ENCODE measurements at regions not wholly inside any gene's neighbourhood (a gene's known extent, or its start where the extent isn't known, plus 50 kb on each side); places are given as distances from the start of the nearest gene placed in this dataset.
A peak's percentile ranks its signal among the peaks of the same experiment; 100 is the strongest.

DNA sequence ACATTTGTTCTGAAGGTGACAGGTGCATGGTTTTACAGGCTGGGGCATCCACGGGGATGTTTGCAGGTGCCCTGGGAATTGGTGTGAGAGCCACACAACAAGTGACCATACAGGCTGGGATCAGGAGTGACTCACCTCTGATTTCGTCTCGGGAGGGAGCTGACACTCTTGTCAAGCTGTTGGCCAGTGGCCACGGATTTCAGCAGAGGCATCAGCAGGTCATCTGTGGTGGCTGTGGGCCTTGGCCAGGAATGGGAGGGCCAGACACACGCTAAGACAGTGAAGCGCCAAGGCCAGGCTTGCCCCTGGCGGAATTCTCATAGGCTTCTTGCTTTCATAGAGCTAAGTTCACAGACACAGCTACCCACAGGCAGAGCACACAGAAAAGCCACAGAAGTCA is 108.6 kb downstream of the HSPH1 start:
- no peaks in the 10 kb centered on the region for H3K4me1 ChIP-seq (ENCODE audit: control insufficient read depth in 3 of 3, insufficient read depth in 2 of 3, low read depth in 1 of 3, low read length in 2 of 3)
- no peak for FAIRE-seq
- 41 to 67% (median 52%) methylated on average over 7 of the region's 7 CpGs for WGBS, 3 donors
- H3K27me3 ChIP-seq (ENCODE audit: control insufficient read depth in 3 of 3, insufficient read depth in 3 of 3, low read length in 3 of 3), result peaks cover 0 to 3% (median 2%) of the 10 kb centered on the region in 3 donors
- no peaks in the 10 kb centered on the region for H3K9me3 ChIP-seq (ENCODE audit: control insufficient read depth in 2 of 2, insufficient read depth in 1 of 2, low read depth in 1 of 2, low read length in 1 of 2)
- H3K4me3 ChIP-seq (ENCODE audit: low read depth in 1 of 3, low read length in 3 of 3), result no peak overlapping the region
- H3K27ac ChIP-seq (ENCODE audit: low read depth in 1 of 3, low read length in 2 of 3), result no peak overlapping the region
- DNase-seq, result no peak
- H3K36me3 ChIP-seq (ENCODE audit: control insufficient read depth in 3 of 3, insufficient read depth in 2 of 3, low read depth in 1 of 3, low read length in 3 of 3), result no peaks in the 10 kb centered on the region

DNA sequence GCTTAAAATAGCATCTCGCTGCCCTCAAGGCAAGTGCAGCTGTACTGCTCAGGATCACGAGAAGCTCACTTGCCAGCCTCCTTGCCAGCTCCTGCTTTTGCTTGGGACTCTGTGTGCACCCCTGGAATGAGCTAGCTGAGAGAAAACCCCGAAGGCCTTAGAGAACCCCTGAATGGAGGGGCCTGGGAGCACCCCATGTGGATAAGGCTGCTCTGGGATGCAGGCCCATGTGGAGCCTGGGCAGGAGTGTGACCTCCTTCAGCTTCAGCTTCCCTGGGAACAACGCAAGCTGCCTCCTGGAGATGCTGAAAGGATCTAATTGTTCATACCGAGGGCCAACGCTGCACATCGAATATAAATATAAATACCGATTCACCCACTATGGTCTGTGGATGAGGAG is 109.2 kb downstream of the HSPH1 start:
- FAIRE-seq, result no peak
- H3K4me3 ChIP-seq (ENCODE audit: low read depth in 1 of 3, low read length in 3 of 3), result no peak overlapping the region
- H3K9me3 ChIP-seq (ENCODE audit: control insufficient read depth in 2 of 2, insufficient read depth in 1 of 2, low read depth in 1 of 2, low read length in 1 of 2), result no peaks in the 10 kb centered on the region
- DNase-seq, result no peak
- no peak overlapping the region for H3K27ac ChIP-seq (ENCODE audit: low read depth in 1 of 3, low read length in 2 of 3)
- peaks cover 0 to 3% (median 2%) of the 10 kb centered on the region in 3 donors for H3K27me3 ChIP-seq (ENCODE audit: control insufficient read depth in 3 of 3, insufficient read depth in 3 of 3, low read length in 3 of 3)
- H3K36me3 ChIP-seq (ENCODE audit: control insufficient read depth in 3 of 3, insufficient read depth in 2 of 3, low read depth in 1 of 3, low read length in 3 of 3), result no peaks in the 10 kb centered on the region
- 90 to 91% (median 91%) methylated on average over 8 of the region's 8 CpGs for WGBS, 3 donors
- H3K4me1 ChIP-seq (ENCODE audit: control insufficient read depth in 3 of 3, insufficient read depth in 2 of 3, low read depth in 1 of 3, low read length in 2 of 3), result no peaks in the 10 kb centered on the region

DNA sequence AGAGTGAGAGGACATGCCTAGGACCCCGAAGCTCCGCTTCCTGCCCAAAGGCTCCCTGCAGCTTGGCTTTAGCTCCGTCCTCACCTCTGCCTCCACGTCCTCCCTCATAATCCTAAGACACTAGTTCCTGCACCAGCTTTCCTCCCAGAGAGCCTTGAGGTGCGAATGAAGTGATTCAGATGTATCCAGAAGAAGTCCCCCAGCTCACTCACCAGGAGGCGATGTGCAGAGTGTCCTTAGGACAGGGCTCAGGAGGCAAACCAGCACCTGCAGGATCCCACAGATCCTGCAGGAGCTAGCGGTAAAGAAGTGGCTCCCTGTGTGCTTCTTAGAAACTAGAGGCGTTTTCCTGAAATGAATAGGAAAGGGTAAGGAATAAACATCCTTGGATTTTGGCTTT is 109.7 kb downstream of the HSPH1 start:
- Histone ChIP-seq H3K36me3 (ENCODE audit: control insufficient read depth in 3 of 3, insufficient read depth in 2 of 3, low read depth in 1 of 3, low read length in 3 of 3) (no peaks in the 10 kb centered on the region), H3K27me3 (ENCODE audit: control insufficient read depth in 3 of 3, insufficient read depth in 3 of 3, low read length in 3 of 3) (peaks cover 0 to 3% (median 2%) of the 10 kb centered on the region in 3 donors), H3K27ac (ENCODE audit: low read depth in 1 of 3, low read length in 2 of 3) (no peak overlapping the region), H3K4me3 (ENCODE audit: low read depth in 1 of 3, low read length in 3 of 3) (no peak overlapping the region), H3K4me1 (ENCODE audit: control insufficient read depth in 3 of 3, insufficient read depth in 2 of 3, low read depth in 1 of 3, low read length in 2 of 3) (no peaks in the 10 kb centered on the region), H3K9me3 (ENCODE audit: control insufficient read depth in 2 of 2, insufficient read depth in 1 of 2, low read depth in 1 of 2, low read length in 1 of 2) (no peaks in the 10 kb centered on the region)
- 77 to 84% (median 81%) methylated on average over 8 of the region's 8 CpGs for WGBS, 3 donors
- DNase-seq (no peak), FAIRE-seq (no peak)

DNA sequence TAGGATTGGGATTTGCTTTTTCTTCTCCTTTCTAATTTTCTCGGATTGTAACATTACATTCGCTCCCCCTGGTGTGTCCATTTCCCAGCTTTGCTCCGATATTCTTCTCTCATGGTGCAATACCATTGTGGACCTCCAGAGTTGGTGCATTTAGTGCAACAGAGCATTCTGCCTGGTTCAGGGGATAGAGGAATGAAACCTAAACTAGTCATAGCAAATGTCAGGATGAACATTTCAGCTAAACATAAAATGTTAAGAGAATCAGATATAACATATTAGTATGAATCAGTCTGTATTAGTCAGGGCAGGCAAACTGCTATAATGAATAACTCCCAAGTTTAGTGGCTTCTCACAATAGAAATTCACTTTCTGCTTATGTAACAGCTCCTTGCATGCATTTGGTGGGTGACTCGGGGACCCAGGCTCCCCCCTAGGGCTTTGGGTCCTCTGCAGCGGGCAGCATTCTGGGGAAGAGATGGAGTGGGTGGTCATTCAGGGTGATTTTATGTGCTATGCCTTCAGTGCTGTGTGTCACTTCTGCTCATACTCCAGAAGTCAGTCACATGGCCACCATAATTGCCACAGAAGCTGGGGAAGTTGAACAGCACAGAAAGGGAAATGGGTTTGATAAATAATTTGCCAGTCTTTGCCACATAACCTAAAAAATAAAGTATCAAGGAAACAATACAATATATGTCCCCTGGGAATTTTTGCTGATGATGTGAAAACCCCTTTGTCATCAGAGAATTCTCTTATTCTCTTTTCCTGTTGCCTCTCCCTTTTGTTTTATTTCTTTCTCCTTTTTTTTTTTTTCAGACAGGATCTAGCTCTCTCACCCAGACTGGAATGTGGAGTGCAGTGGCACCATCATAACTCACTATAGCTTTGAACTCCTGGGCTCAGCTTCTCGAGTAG is 111.0 kb downstream of the HSPH1 start:
- WGBS, 3 donors, result 69 to 71% (median 70%) methylated on average over 6 of the region's 6 CpGs
- no peaks in the 10 kb centered on the region for H3K9me3 ChIP-seq (ENCODE audit: control insufficient read depth in 2 of 2, insufficient read depth in 1 of 2, low read depth in 1 of 2, low read length in 1 of 2)
- DNase-seq (no peak), FAIRE-seq (no peak)
- H3K27ac ChIP-seq (ENCODE audit: low read depth in 1 of 3, low read length in 2 of 3), result no peak overlapping the region
- H3K4me3 ChIP-seq (ENCODE audit: low read depth in 1 of 3, low read length in 3 of 3), result no peak overlapping the region
- no peaks in the 10 kb centered on the region for H3K36me3 ChIP-seq (ENCODE audit: control insufficient read depth in 3 of 3, insufficient read depth in 2 of 3, low read depth in 1 of 3, low read length in 3 of 3)
- H3K27me3 ChIP-seq (ENCODE audit: control insufficient read depth in 3 of 3, insufficient read depth in 3 of 3, low read length in 3 of 3), result peaks cover 0 to 3% (median 2%) of the 10 kb centered on the region in 3 donors
- H3K4me1 ChIP-seq (ENCODE audit: control insufficient read depth in 3 of 3, insufficient read depth in 2 of 3, low read depth in 1 of 3, low read length in 2 of 3), result peaks cover 0 to 6% (median 5%) of the 10 kb centered on the region in 3 donors

DNA sequence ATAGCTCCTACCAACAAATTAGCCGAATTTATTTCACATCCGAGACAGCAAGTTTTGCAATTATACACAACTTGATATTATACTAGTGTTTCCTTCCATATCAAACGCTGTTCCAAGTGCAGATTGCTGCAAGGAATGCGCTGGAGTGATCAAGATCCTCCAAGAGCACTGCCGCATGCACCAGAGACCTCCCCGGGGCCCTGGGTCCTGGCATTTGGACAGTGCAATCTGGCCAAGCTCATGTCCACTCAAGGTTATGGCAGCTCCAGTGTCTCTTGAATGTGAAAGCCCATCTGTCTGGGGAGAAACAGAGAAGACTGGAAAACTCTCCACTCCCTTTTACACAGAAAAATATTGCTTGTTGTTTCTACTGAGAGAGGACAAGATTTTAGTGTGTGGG is 111.9 kb downstream of the HSPH1 start:
- FAIRE-seq (no peak), DNase-seq (no peak)
- no peaks in the 10 kb centered on the region for H3K9me3 ChIP-seq (ENCODE audit: control insufficient read depth in 2 of 2, insufficient read depth in 1 of 2, low read depth in 1 of 2, low read length in 1 of 2)
- no peaks in the 10 kb centered on the region for H3K36me3 ChIP-seq (ENCODE audit: control insufficient read depth in 3 of 3, insufficient read depth in 2 of 3, low read depth in 1 of 3, low read length in 3 of 3)
- H3K27me3 ChIP-seq (ENCODE audit: control insufficient read depth in 3 of 3, insufficient read depth in 3 of 3, low read length in 3 of 3), result peaks cover 0 to 3% (median 2%) of the 10 kb centered on the region in 3 donors
- no peak overlapping the region for H3K4me3 ChIP-seq (ENCODE audit: low read depth in 1 of 3, low read length in 3 of 3)
- H3K27ac ChIP-seq (ENCODE audit: low read depth in 1 of 3, low read length in 2 of 3), result no peak overlapping the region
- WGBS, 3 donors, result 67 to 88% (median 78%) methylated on average over 6 of the region's 6 CpGs
- peaks cover 0 to 14% (median 6%) of the 10 kb centered on the region in 3 donors for H3K4me1 ChIP-seq (ENCODE audit: control insufficient read depth in 3 of 3, insufficient read depth in 2 of 3, low read depth in 1 of 3, low read length in 2 of 3)

DNA sequence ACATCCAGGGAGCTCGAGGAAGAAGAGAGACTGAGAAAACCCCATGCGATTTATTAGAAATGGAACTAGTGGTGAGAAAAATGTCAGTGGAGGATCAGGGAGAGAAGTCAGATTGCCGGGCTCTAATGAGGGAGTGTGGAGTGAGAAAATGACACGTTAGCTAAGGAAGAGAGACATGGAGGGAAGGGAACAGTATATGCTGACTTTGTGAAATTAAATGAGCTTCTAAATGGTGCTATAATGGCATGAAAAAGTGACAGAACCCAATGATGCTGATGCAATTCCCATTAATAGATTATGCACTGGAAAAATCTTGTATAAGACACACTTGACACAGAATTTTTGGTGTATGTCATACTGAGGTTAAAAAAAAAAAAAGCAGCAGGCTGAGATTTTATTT is 112.6 kb downstream of the HSPH1 start:
- Histone ChIP-seq H3K36me3 (ENCODE audit: control insufficient read depth in 3 of 3, insufficient read depth in 2 of 3, low read depth in 1 of 3, low read length in 3 of 3) (no peaks in the 10 kb centered on the region), H3K9me3 (ENCODE audit: control insufficient read depth in 2 of 2, insufficient read depth in 1 of 2, low read depth in 1 of 2, low read length in 1 of 2) (no peaks in the 10 kb centered on the region), H3K27me3 (ENCODE audit: control insufficient read depth in 3 of 3, insufficient read depth in 3 of 3, low read length in 3 of 3) (peaks cover 0 to 4% (median 2%) of the 10 kb centered on the region in 3 donors), H3K4me3 (ENCODE audit: low read depth in 1 of 3, low read length in 3 of 3) (no peak overlapping the region), H3K4me1 (ENCODE audit: control insufficient read depth in 3 of 3, insufficient read depth in 2 of 3, low read depth in 1 of 3, low read length in 2 of 3) (peaks cover 0 to 18% (median 6%) of the 10 kb centered on the region in 3 donors), H3K27ac (ENCODE audit: low read depth in 1 of 3, low read length in 2 of 3) (no peak overlapping the region)
- no peak for FAIRE-seq
- no peak for DNase-seq
- WGBS, 3 donors, result 83 to 92% (median 86%) methylated on average over 4 of the region's 4 CpGs

DNA sequence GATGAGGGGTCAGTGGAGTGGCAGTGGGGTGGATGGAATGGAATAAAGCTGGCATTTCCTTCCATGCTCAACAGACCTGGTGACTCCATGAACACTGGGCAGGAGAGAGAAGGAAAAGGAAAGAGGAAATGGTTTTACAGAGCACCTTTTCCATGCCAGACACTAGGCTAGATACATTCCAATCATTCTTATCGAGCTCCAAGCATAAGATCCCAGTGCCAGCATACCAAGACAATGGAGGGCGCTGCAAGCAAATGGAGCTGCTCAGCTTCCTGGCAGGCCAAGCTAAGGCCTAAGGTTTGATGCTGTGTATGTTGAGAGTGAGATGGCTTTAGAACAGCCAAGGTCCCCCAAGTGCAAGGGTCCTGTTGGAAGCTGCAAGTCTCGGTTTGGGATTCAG is 113.2 kb downstream of the HSPH1 start:
- DNase-seq (no peak), FAIRE-seq (no peak)
- H3K36me3 ChIP-seq (ENCODE audit: control insufficient read depth in 3 of 3, insufficient read depth in 2 of 3, low read depth in 1 of 3, low read length in 3 of 3), result no peaks in the 10 kb centered on the region
- H3K27me3 ChIP-seq (ENCODE audit: control insufficient read depth in 3 of 3, insufficient read depth in 3 of 3, low read length in 3 of 3), result peaks cover 0 to 8% (median 0%) of the 10 kb centered on the region in 3 donors
- 82 to 89% (median 84%) methylated on average over 3 of the region's 3 CpGs for WGBS, 3 donors
- H3K4me1 ChIP-seq (ENCODE audit: control insufficient read depth in 3 of 3, insufficient read depth in 2 of 3, low read depth in 1 of 3, low read length in 2 of 3), result peaks cover 0 to 18% (median 6%) of the 10 kb centered on the region in 3 donors
- H3K9me3 ChIP-seq (ENCODE audit: control insufficient read depth in 2 of 2, insufficient read depth in 1 of 2, low read depth in 1 of 2, low read length in 1 of 2), result no peaks in the 10 kb centered on the region
- H3K27ac ChIP-seq (ENCODE audit: low read depth in 1 of 3, low read length in 2 of 3), result no peak overlapping the region
- no peak overlapping the region for H3K4me3 ChIP-seq (ENCODE audit: low read depth in 1 of 3, low read length in 3 of 3)

DNA sequence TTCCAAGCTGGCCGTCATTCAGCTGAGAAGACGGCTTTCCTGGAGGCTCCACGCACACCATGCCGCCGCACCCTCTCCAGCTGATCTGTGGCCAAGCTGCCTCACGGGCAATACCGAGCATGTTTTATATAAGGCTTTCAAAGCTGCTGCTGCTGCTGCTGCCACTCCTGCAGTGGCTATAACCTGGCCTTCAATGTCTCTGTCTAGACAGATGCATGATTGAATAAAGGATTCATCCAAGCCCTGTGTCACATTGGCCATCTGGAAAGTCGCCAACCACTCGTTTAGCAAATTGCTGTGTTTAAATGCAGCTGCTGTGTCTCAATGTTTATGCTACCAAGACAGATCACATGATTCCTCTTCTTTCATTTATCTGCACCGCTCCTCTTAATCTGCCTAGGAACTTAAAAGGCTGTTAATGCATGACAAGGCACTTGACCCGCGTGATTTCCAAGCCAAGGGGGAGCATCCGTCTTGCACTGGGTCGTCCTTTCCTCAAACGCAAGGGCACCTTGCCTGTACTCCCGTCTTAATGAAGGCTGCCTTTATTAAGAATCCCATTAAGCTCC is 114.3 kb downstream of the TEX26 start:
- DNase-seq (peak; percentile 46 to 48), FAIRE-seq (no peak)
- WGBS, 3 donors, result 42 to 54% (median 45%) methylated on average over 16 of the region's 16 CpGs
- H3K4me1 ChIP-seq (ENCODE audit: control insufficient read depth in 3 of 3, insufficient read depth in 2 of 3, low read depth in 1 of 3, low read length in 2 of 3), result peaks cover 0 to 18% (median 6%) of the 10 kb centered on the region in 3 donors
- no peak overlapping the region for H3K27ac ChIP-seq (ENCODE audit: low read depth in 1 of 3, low read length in 2 of 3)
- peaks cover 0 to 4% (median 3%) of the 10 kb centered on the region in 3 donors for H3K27me3 ChIP-seq (ENCODE audit: control insufficient read depth in 3 of 3, insufficient read depth in 3 of 3, low read length in 3 of 3)
- H3K36me3 ChIP-seq (ENCODE audit: control insufficient read depth in 3 of 3, insufficient read depth in 2 of 3, low read depth in 1 of 3, low read length in 3 of 3), result no peaks in the 10 kb centered on the region
- no peaks in the 10 kb centered on the region for H3K9me3 ChIP-seq (ENCODE audit: control insufficient read depth in 2 of 2, insufficient read depth in 1 of 2, low read depth in 1 of 2, low read length in 1 of 2)
- H3K4me3 ChIP-seq (ENCODE audit: low read depth in 1 of 3, low read length in 3 of 3), result no peak overlapping the region

Measured in small intestine (tissue), 7 donors.